ENCODE measurements at regions not wholly inside any gene's neighbourhood (a gene's known extent, or its start where the extent isn't known, plus 50 kb on each side); places are given as distances from the start of the nearest gene placed in this dataset.
"Not testable (repeated sequence)": the region's sequence is repeated elsewhere in the genome, so short reads cannot be mapped to it uniquely, and the experiment has no call there.

- not testable (repeated sequence) for FAIRE-seq
Observed at GRCh38 chr15:44849701-44850403, 106.6 kb upstream of the TERB2 start.

GRCh38 chr15:44853304-44853950, 103.1 kb upstream of the TERB2 start:
- peak; percentile 61 for FAIRE-seq

- not testable (repeated sequence) for FAIRE-seq
Observed at GRCh38 chr15:44854696-44855095, 101.8 kb upstream of the TERB2 start.

GRCh38 chr15:44856284-44856683, 100.2 kb upstream of the TERB2 start:
- not testable (repeated sequence) for FAIRE-seq

GRCh38 chr15:44857164-44857710, 99.2 kb upstream of the TERB2 start:
- FAIRE-seq: not testable (repeated sequence)

- not testable (repeated sequence) for FAIRE-seq
Observed at GRCh38 chr15:44859088-44859487, 97.4 kb upstream of the TERB2 start.

GRCh38 chr15:44860168-44860567, 96.3 kb upstream of the TERB2 start:
- not testable (repeated sequence) for FAIRE-seq

- FAIRE-seq: no peak
Observed at GRCh38 chr15:44861439-44861910, 95.0 kb upstream of the TERB2 start.

GRCh38 chr15:44861917-44862316, 94.6 kb upstream of the TERB2 start:
- FAIRE-seq: no peak

GRCh38 chr15:44862866-44863265, 93.6 kb upstream of the TERB2 start:
- not testable (repeated sequence) for FAIRE-seq

- FAIRE-seq: not testable (repeated sequence)
Observed at GRCh38 chr15:44868100-44868499, 88.4 kb upstream of the TERB2 start.

- FAIRE-seq: not testable (repeated sequence)
Observed at GRCh38 chr15:44870125-44870524, 86.4 kb upstream of the TERB2 start.

GRCh38 chr15:44873103-44873502, 83.4 kb upstream of the TERB2 start:
- no peak for FAIRE-seq

GRCh38 chr15:44879066-44879465, 77.4 kb upstream of the TERB2 start:
- no peak for FAIRE-seq

- no peak for FAIRE-seq
Observed at GRCh38 chr15:44882499-44882968, 74.0 kb upstream of the TERB2 start.

- FAIRE-seq: no peak
Observed at GRCh38 chr15:44883199-44883877, 73.1 kb upstream of the TERB2 start.

GRCh38 chr15:44898890-44899651, 57.4 kb upstream of the TERB2 start:
- FAIRE-seq: not testable (repeated sequence)

- not testable (repeated sequence) for FAIRE-seq
Observed at GRCh38 chr15:44899775-44900174, 56.7 kb upstream of the TERB2 start.

- FAIRE-seq: not testable (repeated sequence)
Observed at GRCh38 chr15:44900796-44901195, 55.7 kb upstream of the TERB2 start.

- FAIRE-seq: not testable (repeated sequence)
Observed at GRCh38 chr15:44903281-44903680, 53.2 kb upstream of the TERB2 start.

- not testable (repeated sequence) for FAIRE-seq
Observed at GRCh38 chr15:44904651-44905340, 51.7 kb upstream of the TERB2 start.

Data from G401.6 (cell line).